ENCODE measurements at regions not wholly inside any gene's neighbourhood (a gene's known extent, or its start where the extent isn't known, plus 50 kb on each side); places are given as distances from the start of the nearest gene placed in this dataset.

DNA sequence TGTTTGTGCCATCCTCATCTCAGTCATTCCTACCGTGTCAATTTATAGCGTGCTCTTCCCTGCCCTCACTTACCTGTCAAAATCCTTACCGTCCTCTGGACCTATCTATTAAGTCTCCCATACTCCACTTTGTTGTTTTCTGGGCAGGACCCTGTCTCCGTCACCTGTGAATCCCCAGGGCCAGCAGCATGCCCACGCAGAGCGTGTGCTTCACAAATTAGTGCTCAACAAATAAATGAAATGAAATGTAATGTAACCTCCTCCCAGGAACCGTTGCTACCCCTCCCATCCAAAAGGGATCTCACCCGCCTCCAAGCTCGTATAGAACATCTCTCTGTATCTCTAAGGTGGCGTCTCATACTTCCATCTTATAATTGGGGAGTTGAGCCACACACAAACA lies 589.9 kb upstream of the MGMT start:
- H3K9ac ChIP-seq (ENCODE audit: low read length): no peak overlapping the region
- no peaks in the 10 kb centered on the region for H3K9me3 ChIP-seq (ENCODE audit: control insufficient read depth in 1 of 2, insufficient read depth in 1 of 2, low read depth in 1 of 2, low read length in 2 of 2)
- H3K4me1 ChIP-seq (ENCODE audit: control insufficient read depth in 1 of 2, insufficient read depth in 2 of 2, low read length in 2 of 2): no peaks in the 10 kb centered on the region
- ChIA-PET RAD21 (ENCODE audit: low non-redundant PET in 1 of 2, low total read pairs in 2 of 2, uncharacterized antibody in 2 of 2, unreplicated experiment in 2 of 2) (no interaction called here), POLR2A (no interaction called here), CTCF (no interaction called here)
- no peak overlapping the region for H3K4me2 ChIP-seq (ENCODE audit: low read length)
- BruUV-seq (replicated peaks): no TSS peak
- no peaks in the 10 kb centered on the region for H3K9me2 ChIP-seq (ENCODE audit: insufficient read depth)
- no peaks in the 10 kb centered on the region for H4K20me1 ChIP-seq (ENCODE audit: insufficient read depth)
- DNase-seq (ENCODE audit: low read depth, low spot score): no peak
- no peak overlapping the region for H2AFZ ChIP-seq (ENCODE audit: low read depth, low read length, poor library complexity, severe bottlenecking)
- no peak overlapping the region for H3K4me3 ChIP-seq (replicated peaks in 1 of 2; ENCODE audit: low read depth in 1 of 2, low read length in 2 of 2)
- no peak for TF ChIP-seq RAD21 (IDR thresholded peaks at IDR 0.05; ENCODE audit: low read depth)
- TF ChIP-seq, protein P1, sequence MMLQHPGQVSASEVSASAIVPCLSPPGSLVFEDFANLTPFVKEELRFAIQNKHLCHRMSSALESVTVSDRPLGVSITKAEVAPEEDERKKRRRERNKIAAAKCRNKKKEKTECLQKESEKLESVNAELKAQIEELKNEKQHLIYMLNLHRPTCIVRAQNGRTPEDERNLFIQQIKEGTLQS (IDR thresholded peaks at IDR 0.05): no peak
- H3K27ac ChIP-seq (ENCODE audit: low read depth, low read length): no peak overlapping the region
- H3K36me3 ChIP-seq (ENCODE audit: control insufficient read depth in 1 of 2, insufficient read depth in 2 of 2, low read length in 2 of 2): no peaks in the 10 kb centered on the region
- H3K27me3 ChIP-seq (ENCODE audit: insufficient read depth, low read length): peaks cover 10% of the 10 kb centered on the region; the same call in 1 of the 2 replicates
- ATAC-seq: no peak
- H3K79me2 ChIP-seq (ENCODE audit: insufficient read depth, low read length): no peaks in the 10 kb centered on the region
- intact Hi-C loops (cut with micrococcal nuclease): no loop called here

DNA sequence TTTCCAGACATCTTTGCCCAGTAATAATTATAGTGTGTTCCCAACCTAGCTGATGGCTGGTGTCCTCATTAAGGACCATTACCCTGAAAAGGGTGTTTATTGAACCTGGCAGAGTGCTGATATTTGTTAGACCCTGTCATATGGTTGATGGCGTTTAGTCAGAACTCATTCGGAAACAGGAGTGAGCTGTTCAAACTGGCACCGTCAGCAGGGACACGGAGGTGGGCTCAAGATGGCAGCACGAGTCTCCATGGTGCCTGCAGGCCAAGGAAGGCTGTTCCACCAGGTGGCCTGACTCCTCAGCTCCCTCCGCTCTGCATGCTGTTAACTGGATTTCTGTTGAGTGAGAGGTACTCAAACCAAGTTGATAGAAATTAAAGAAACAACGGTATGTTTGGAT lies 589.1 kb upstream of the MGMT start:
- CTCF ChIA-PET: no interaction called here
- no peak for ATAC-seq
- no peaks in the 10 kb centered on the region for H3K79me2 ChIP-seq (ENCODE audit: insufficient read depth, low read length)
- TF ChIP-seq ELF1 (IDR thresholded peaks at IDR 0.05; ENCODE audit: borderline replicate concordance, low read depth): no peak
- TF ChIP-seq EZH2 (IDR thresholded peaks at IDR 0.05): no peak
- TF ChIP-seq RAD21 (IDR thresholded peaks at IDR 0.05; ENCODE audit: low read depth): no peak
- no peak for TF ChIP-seq EZH2phosphoT487 (IDR thresholded peaks at IDR 0.05; ENCODE audit: borderline replicate concordance)
- no peak for TF ChIP-seq ZFX (IDR thresholded peaks at IDR 0.05)
- TF ChIP-seq, protein P2, sequence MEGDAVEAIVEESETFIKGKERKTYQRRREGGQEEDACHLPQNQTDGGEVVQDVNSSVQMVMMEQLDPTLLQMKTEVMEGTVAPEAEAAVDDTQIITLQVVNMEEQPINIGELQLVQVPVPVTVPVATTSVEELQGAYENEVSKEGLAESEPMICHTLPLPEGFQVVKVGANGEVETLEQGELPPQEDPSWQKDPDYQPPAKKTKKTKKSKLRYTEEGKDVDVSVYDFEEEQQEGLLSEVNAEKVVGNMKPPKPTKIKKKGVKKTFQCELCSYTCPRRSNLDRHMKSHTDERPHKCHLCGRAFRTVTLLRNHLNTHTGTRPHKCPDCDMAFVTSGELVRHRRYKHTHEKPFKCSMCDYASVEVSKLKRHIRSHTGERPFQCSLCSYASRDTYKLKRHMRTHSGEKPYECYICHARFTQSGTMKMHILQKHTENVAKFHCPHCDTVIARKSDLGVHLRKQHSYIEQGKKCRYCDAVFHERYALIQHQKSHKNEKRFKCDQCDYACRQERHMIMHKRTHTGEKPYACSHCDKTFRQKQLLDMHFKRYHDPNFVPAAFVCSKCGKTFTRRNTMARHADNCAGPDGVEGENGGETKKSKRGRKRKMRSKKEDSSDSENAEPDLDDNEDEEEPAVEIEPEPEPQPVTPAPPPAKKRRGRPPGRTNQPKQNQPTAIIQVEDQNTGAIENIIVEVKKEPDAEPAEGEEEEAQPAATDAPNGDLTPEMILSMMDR (IDR thresholded peaks at IDR 0.05 in 2 of 3, conservative IDR thresholded peaks at IDR 0.05 in 1 of 3; ENCODE audit: borderline replicate concordance in 1 of 3, insufficient read depth in 1 of 3, low read depth in 2 of 3, low read length in 2 of 3): 0 out of 6 replicates have a peak, but pooled peaks of 1 of the 3 experiments have one; percentile 1
- TF ChIP-seq, protein P3, sequence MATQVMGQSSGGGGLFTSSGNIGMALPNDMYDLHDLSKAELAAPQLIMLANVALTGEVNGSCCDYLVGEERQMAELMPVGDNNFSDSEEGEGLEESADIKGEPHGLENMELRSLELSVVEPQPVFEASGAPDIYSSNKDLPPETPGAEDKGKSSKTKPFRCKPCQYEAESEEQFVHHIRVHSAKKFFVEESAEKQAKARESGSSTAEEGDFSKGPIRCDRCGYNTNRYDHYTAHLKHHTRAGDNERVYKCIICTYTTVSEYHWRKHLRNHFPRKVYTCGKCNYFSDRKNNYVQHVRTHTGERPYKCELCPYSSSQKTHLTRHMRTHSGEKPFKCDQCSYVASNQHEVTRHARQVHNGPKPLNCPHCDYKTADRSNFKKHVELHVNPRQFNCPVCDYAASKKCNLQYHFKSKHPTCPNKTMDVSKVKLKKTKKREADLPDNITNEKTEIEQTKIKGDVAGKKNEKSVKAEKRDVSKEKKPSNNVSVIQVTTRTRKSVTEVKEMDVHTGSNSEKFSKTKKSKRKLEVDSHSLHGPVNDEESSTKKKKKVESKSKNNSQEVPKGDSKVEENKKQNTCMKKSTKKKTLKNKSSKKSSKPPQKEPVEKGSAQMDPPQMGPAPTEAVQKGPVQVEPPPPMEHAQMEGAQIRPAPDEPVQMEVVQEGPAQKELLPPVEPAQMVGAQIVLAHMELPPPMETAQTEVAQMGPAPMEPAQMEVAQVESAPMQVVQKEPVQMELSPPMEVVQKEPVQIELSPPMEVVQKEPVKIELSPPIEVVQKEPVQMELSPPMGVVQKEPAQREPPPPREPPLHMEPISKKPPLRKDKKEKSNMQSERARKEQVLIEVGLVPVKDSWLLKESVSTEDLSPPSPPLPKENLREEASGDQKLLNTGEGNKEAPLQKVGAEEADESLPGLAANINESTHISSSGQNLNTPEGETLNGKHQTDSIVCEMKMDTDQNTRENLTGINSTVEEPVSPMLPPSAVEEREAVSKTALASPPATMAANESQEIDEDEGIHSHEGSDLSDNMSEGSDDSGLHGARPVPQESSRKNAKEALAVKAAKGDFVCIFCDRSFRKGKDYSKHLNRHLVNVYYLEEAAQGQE (IDR thresholded peaks at IDR 0.05; ENCODE audit: low read depth): no peak
- H3K4me1 ChIP-seq (ENCODE audit: control insufficient read depth in 1 of 2, insufficient read depth in 2 of 2, low read length in 2 of 2): no peaks in the 10 kb centered on the region
- H3K27ac ChIP-seq (ENCODE audit: low read depth, low read length): no peak overlapping the region
- H3K9ac ChIP-seq (ENCODE audit: low read length): no peak overlapping the region
- no peak overlapping the region for H3K4me2 ChIP-seq (ENCODE audit: low read length)
- no peaks in the 10 kb centered on the region for H3K9me3 ChIP-seq (ENCODE audit: control insufficient read depth in 1 of 2, insufficient read depth in 1 of 2, low read depth in 1 of 2, low read length in 2 of 2)
- H3K27me3 ChIP-seq (ENCODE audit: insufficient read depth, low read length): peaks cover 8% of the 10 kb centered on the region; the same call in 1 of the 2 replicates
- no peaks in the 10 kb centered on the region for H3K36me3 ChIP-seq (ENCODE audit: control insufficient read depth in 1 of 2, insufficient read depth in 2 of 2, low read length in 2 of 2)
- H3K4me3 ChIP-seq (replicated peaks in 1 of 2; ENCODE audit: low read depth in 1 of 2, low read length in 2 of 2): no peak overlapping the region
- BruUV-seq (replicated peaks): no TSS peak
- H2AFZ ChIP-seq (ENCODE audit: low read depth, low read length, poor library complexity, severe bottlenecking): no peak overlapping the region
- POLR2A ChIA-PET: no interaction called here
- H3K9me2 ChIP-seq (ENCODE audit: insufficient read depth): no peaks in the 10 kb centered on the region
- intact Hi-C loops (cut with micrococcal nuclease): no loop called here
- no peak for DNase-seq (ENCODE audit: low read depth, low spot score)
- no peaks in the 10 kb centered on the region for H4K20me1 ChIP-seq (ENCODE audit: insufficient read depth)
- RAD21 ChIA-PET (ENCODE audit: low non-redundant PET in 1 of 2, low total read pairs in 2 of 2, uncharacterized antibody in 2 of 2, unreplicated experiment in 2 of 2): no interaction called here
